Peyer's patch (tissue), 4 donors: ENCODE measurements at regions not wholly inside any gene's neighbourhood (a gene's known extent, or its start where the extent isn't known, plus 50 kb on each side); places are given as distances from the start of the nearest gene placed in this dataset.

Experiments used
- DNase-seq, 3 donors: peaks; one replicate each; pipeline ENCODE4 v3.0.0-alpha.2; 2017 to 2019
- H3K27ac ChIP-seq, 4 donors: fragments of 200-600 bp; sonication (generic); one replicate each; pipeline ENCODE4 v1.5.1; 2016 to 2019
- H3K27me3 ChIP-seq, 2 donors: fragments of 200-600 bp; sonication (generic); one replicate each; pipeline ENCODE4 v1.5.1; 2019
- H3K36me3 ChIP-seq, 3 donors: fragments of 200-600 bp; sonication (generic); one replicate each; pipeline ENCODE4 v1.5.1; 2016 to 2019
- H3K4me1 ChIP-seq, 4 donors: fragments of 200-600 bp; sonication (generic); one replicate each; pipeline ENCODE4 v1.5.1; 2016 to 2019
- H3K4me3 ChIP-seq, 4 donors: fragments of 200-600 bp; sonication (generic); 1 replicate in 3 of 4; 2 replicates in 1 of 4; pipeline ENCODE4 v1.5.1; 2016 to 2019; ENCODE audit warnings: mild to moderate bottlenecking in 1 of 4
- H3K9me3 ChIP-seq, 4 donors: fragments of 200-600 bp; sonication (generic); one replicate each; pipeline ENCODE4 v1.5.1; 2016 to 2019; ENCODE audit warnings: mild to moderate bottlenecking in 1 of 4
- CTCF ChIP-seq, 6 experiments: fragments of 450-650 bp in 4 of 6; fragments of 200-600 bp in 2 of 6; sonication (generic) in 1 of 6; IDR thresholded peaks; one replicate each; pipeline ENCODE4 v1.5.1; 2017 to 2019; ENCODE audit warnings: antibody characterized with exemption in 6 of 6, mild to moderate bottlenecking in 3 of 6, moderate library complexity in 1 of 6
- POLR2A ChIP-seq, 2 donors: fragments of 450-650 bp; IDR thresholded peaks; one replicate each; pipeline ENCODE4 v1.5.1; 2017; ENCODE audit warnings: antibody characterized with exemption in 2 of 2, mild to moderate bottlenecking in 2 of 2, moderate library complexity in 2 of 2

DNA sequence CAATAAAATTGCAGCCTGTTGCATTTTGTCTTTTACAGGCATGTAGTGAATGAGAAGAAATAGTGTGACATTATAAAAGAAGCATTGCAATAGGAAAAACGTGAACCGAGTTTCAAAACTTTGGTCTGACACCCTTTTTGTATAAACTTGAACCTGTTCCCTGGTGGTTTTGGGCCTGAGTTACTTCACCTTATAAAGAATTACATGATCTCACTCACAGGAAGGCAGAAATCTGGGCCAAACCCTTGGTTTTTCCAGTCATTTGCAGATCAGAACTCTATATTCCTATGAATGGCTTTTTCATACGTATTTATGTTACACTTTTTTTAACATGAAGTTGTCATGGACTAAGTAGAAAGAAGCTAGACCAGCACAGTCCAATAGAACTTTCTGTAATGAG is 138.5 kb upstream of the FLRT2 start:
- Histone ChIP-seq H3K9me3 (no peaks in the 10 kb centered on the region), H3K27ac (no peak overlapping the region), H3K27me3 (no peaks in the 10 kb centered on the region), H3K36me3 (no peaks in the 10 kb centered on the region), H3K4me3 (no peak overlapping the region), H3K4me1 (no peaks in the 10 kb centered on the region)
- DNase-seq, result no peak
- TF ChIP-seq CTCF (IDR thresholded peaks at IDR 0.05), result no peak
- no peak for TF ChIP-seq POLR2A (IDR thresholded peaks at IDR 0.05)

- no peak overlapping the region for H3K27ac ChIP-seq
- no peaks in the 10 kb centered on the region for H3K4me1 ChIP-seq
- no peak overlapping the region for H3K4me3 ChIP-seq
- TF ChIP-seq CTCF (IDR thresholded peaks at IDR 0.05) (no peak), POLR2A (IDR thresholded peaks at IDR 0.05) (no peak)
- no peaks in the 10 kb centered on the region for H3K36me3 ChIP-seq
- DNase-seq, result no peak
- H3K9me3 ChIP-seq, result no peaks in the 10 kb centered on the region
- H3K27me3 ChIP-seq, result no peaks in the 10 kb centered on the region
These were observed 138.1 kb upstream of the FLRT2 start for GRCh38 chr14:85391892-85392291.

- no peak for TF ChIP-seq CTCF (IDR thresholded peaks at IDR 0.05)
- TF ChIP-seq POLR2A (IDR thresholded peaks at IDR 0.05), result no peak
- Histone ChIP-seq H3K27me3 (no peaks in the 10 kb centered on the region), H3K4me1 (no peaks in the 10 kb centered on the region), H3K36me3 (no peaks in the 10 kb centered on the region), H3K4me3 (no peak overlapping the region), H3K9me3 (no peaks in the 10 kb centered on the region), H3K27ac (no peak overlapping the region)
- no peak for DNase-seq
These were observed 130.8 kb upstream of the FLRT2 start for GRCh38 chr14:85399186-85399585.

- no peaks in the 10 kb centered on the region for H3K9me3 ChIP-seq
- H3K36me3 ChIP-seq, result no peaks in the 10 kb centered on the region
- no peaks in the 10 kb centered on the region for H3K4me1 ChIP-seq
- H3K27ac ChIP-seq, result no peak overlapping the region
- H3K27me3 ChIP-seq, result no peaks in the 10 kb centered on the region
- no peak for DNase-seq
- H3K4me3 ChIP-seq, result no peak overlapping the region
- TF ChIP-seq POLR2A (IDR thresholded peaks at IDR 0.05) (no peak), CTCF (IDR thresholded peaks at IDR 0.05) (no peak)
These were observed 129.3 kb upstream of the FLRT2 start for GRCh38 chr14:85400678-85401077.

GRCh38 chr14:85401384-85401783 is 128.6 kb upstream of the FLRT2 start:
- Histone ChIP-seq H3K4me3 (no peak overlapping the region), H3K4me1 (no peaks in the 10 kb centered on the region), H3K27ac (no peak overlapping the region), H3K27me3 (no peaks in the 10 kb centered on the region), H3K9me3 (no peaks in the 10 kb centered on the region), H3K36me3 (no peaks in the 10 kb centered on the region)
- no peak for DNase-seq
- TF ChIP-seq POLR2A (IDR thresholded peaks at IDR 0.05), result no peak
- TF ChIP-seq CTCF (IDR thresholded peaks at IDR 0.05), result no peak

- no peaks in the 10 kb centered on the region for H3K36me3 ChIP-seq
- no peaks in the 10 kb centered on the region for H3K4me1 ChIP-seq
- H3K27me3 ChIP-seq, result no peaks in the 10 kb centered on the region
- no peak overlapping the region for H3K4me3 ChIP-seq
- no peak for DNase-seq
- H3K9me3 ChIP-seq, result no peaks in the 10 kb centered on the region
- H3K27ac ChIP-seq, result no peak overlapping the region
- TF ChIP-seq CTCF (IDR thresholded peaks at IDR 0.05) (no peak), POLR2A (IDR thresholded peaks at IDR 0.05) (no peak)
These were observed 127.3 kb upstream of the FLRT2 start for GRCh38 chr14:85402569-85403162.
